B cell (primary cell): ENCODE measurements at regions not wholly inside any gene's neighbourhood (a gene's known extent, or its start where the extent isn't known, plus 50 kb on each side); places are given as distances from the start of the nearest gene placed in this dataset.

ENCODE experiments used
- CTCF ChIP-seq: fragments of 200-600 bp; IDR thresholded peaks from one replicate; pipeline ENCODE4 v1.8.0; 2022; ENCODE audit warnings: antibody characterized with exemption, mild to moderate bottlenecking
- EZH2 ChIP-seq: IDR thresholded peaks from 2 replicates; pipeline ENCODE4 v1.6.1; 2012; ENCODE audit warnings: borderline replicate concordance, low read depth, mild to moderate bottlenecking, moderate library complexity, low read length; ENCODE audit not compliant: insufficient read depth, poor library complexity, severe bottlenecking

DNA sequence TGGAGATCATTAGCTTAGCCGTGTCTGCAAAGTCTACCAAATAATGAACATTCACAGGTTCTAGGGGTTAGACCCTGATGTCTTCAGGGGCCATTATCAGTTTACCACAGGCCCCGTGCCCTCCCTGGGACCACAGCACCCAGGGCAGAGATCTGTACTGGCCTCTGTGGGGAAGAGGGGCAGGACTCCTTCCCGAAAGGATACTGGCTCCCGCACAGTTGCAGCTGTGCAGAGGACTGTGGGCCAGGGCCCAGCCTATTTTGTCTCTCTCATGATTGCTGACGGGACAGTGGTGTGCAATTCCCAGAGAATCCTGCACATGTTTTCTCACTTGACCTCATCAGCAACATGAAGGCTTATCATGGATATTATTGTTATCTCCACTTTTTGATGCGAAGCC is 243.9 kb downstream of the GLRX3 start:
- no peak for TF ChIP-seq CTCF
- TF ChIP-seq EZH2: no peak
